Hepatocyte (in vitro differentiated cells): ENCODE measurements at regions not wholly inside any gene's neighbourhood (a gene's known extent, or its start where the extent isn't known, plus 50 kb on each side); places are given as distances from the start of the nearest gene placed in this dataset.
"Not testable (repeated sequence)": the region's sequence is repeated elsewhere in the genome, so short reads cannot be mapped to it uniquely, and the experiment has no call there.

Experiments used
- DNase-seq: peaks from one replicate; pipeline ENCODE4 v3.0.0-alpha.2; 2016; ENCODE audit warnings: low spot score
- H2AFZ ChIP-seq: fragments of 200-600 bp; sonication (generic); 2 replicates; pipeline ENCODE4 v1.6.0; 2016; ENCODE audit warnings: antibody characterized with exemption, mild to moderate bottlenecking
- H3K27ac ChIP-seq: fragments of 200-600 bp; sonication (generic); 2 replicates; pipeline ENCODE4 v1.5.1; 2016; ENCODE audit warnings: mild to moderate bottlenecking
- H3K27me3 ChIP-seq: fragments of 200-600 bp; sonication (generic); 2 replicates; pipeline ENCODE4 v1.6.1; 2016
- H3K36me3 ChIP-seq: fragments of 200-600 bp; sonication (generic); replicated peaks from 2 replicates; pipeline ENCODE4 v1.5.1; 2016; ENCODE audit warnings: low read depth; ENCODE audit not compliant: insufficient read depth
- H3K4me1 ChIP-seq: fragments of 200-600 bp; sonication (generic); 2 replicates; pipeline ENCODE4 v1.5.1; 2016; ENCODE audit warnings: mild to moderate bottlenecking, moderate library complexity; ENCODE audit not compliant: insufficient read depth
- H3K4me2 ChIP-seq: fragments of 200-600 bp; sonication (generic); 2 replicates; pipeline ENCODE4 v1.6.0; 2016
- H3K4me3 ChIP-seq: fragments of 200-600 bp; sonication (generic); 2 replicates; pipeline ENCODE4 v1.5.1; 2016; ENCODE audit warnings: mild to moderate bottlenecking
- H3K79me2 ChIP-seq: fragments of 200-600 bp; sonication (generic); 2 replicates; pipeline ENCODE4 v1.6.0; 2017; ENCODE audit warnings: mild to moderate bottlenecking
- H3K9me2 ChIP-seq: fragments of 200-600 bp; sonication (generic); replicated peaks from 2 replicates; pipeline ENCODE4 v1.6.0; 2017; ENCODE audit warnings: mild to moderate bottlenecking; ENCODE audit not compliant: insufficient read depth
- H3K9me3 ChIP-seq: fragments of 200-600 bp; sonication (generic); 2 replicates; pipeline ENCODE4 v1.5.1; 2016; ENCODE audit warnings: low read depth, mild to moderate bottlenecking
- H4K20me1 ChIP-seq: fragments of 200-600 bp; sonication (generic); 2 replicates; pipeline ENCODE4 v1.6.0; 2016; ENCODE audit warnings: mild to moderate bottlenecking; ENCODE audit not compliant: insufficient read depth, poor library complexity, severe bottlenecking
- CTCF ChIP-seq: fragments of 200-600 bp; sonication (generic); IDR thresholded peaks from 2 replicates; pipeline ENCODE4 v1.5.1; 2016; ENCODE audit warnings: antibody characterized with exemption, mild to moderate bottlenecking; ENCODE audit not compliant: poor library complexity
- WGBS: methylation state at CpG from one replicate; pipeline ENCODE4 v1.1.6; 2016; ENCODE audit warnings: low lambda C conversion rate; ENCODE audit errors: missing lambda C conversion rate; 5-methylcytosine and 5-hydroxymethylcytosine counted together

GRCh38 chr15:85196697-85197096, 183.7 kb upstream of the AKAP13 start:
- H3K4me1 ChIP-seq, H3K9me3 ChIP-seq, H3K9me2 ChIP-seq, H3K27me3 ChIP-seq, DNase-seq, H3K79me2 ChIP-seq, H2AFZ ChIP-seq, H3K4me2 ChIP-seq, H4K20me1 ChIP-seq, H3K27ac ChIP-seq, H3K36me3 ChIP-seq, H3K4me3 ChIP-seq: not testable (repeated sequence)
- WGBS = 79% methylated on average over 3 of the region's 5 CpGs

- H4K20me1 ChIP-seq, H3K4me3 ChIP-seq, H3K4me2 ChIP-seq, H3K4me1 ChIP-seq, H3K27ac ChIP-seq, H3K79me2 ChIP-seq, H3K27me3 ChIP-seq, DNase-seq, H3K36me3 ChIP-seq, H3K9me2 ChIP-seq, H3K9me3 ChIP-seq, H2AFZ ChIP-seq: not testable (repeated sequence)
- no CpG with 5 or more reads among the region's 5 CpGs for WGBS
Observed at GRCh38 chr15:85197582-85197981, 182.8 kb upstream of the AKAP13 start.

GRCh38 chr15:85198432-85198831, 182.0 kb upstream of the AKAP13 start:
- H3K36me3 ChIP-seq, DNase-seq, H3K79me2 ChIP-seq, H2AFZ ChIP-seq, H3K4me2 ChIP-seq, H3K9me3 ChIP-seq, H3K27ac ChIP-seq, H3K9me2 ChIP-seq, H3K4me1 ChIP-seq, H3K4me3 ChIP-seq, H3K27me3 ChIP-seq, H4K20me1 ChIP-seq: not testable (repeated sequence)
- no CpG with 5 or more reads among the region's 13 CpGs for WGBS

GRCh38 chr15:85200215-85200614, 180.2 kb upstream of the AKAP13 start:
- H3K4me1 ChIP-seq, H3K36me3 ChIP-seq, H2AFZ ChIP-seq, H3K4me2 ChIP-seq, H3K9me3 ChIP-seq, DNase-seq, H3K79me2 ChIP-seq, H3K4me3 ChIP-seq, H3K27ac ChIP-seq, H3K9me2 ChIP-seq, H3K27me3 ChIP-seq, H4K20me1 ChIP-seq: not testable (repeated sequence)
- no CpG with 5 or more reads among the region's 9 CpGs for WGBS
- TF ChIP-seq CTCF = peak; percentile 10

GRCh38 chr15:85201118-85201793, 179.1 kb upstream of the AKAP13 start:
- H3K9me3 ChIP-seq, H3K4me3 ChIP-seq, H3K9me2 ChIP-seq, H2AFZ ChIP-seq, H3K27me3 ChIP-seq, H3K4me2 ChIP-seq, H3K36me3 ChIP-seq, H3K79me2 ChIP-seq, H3K27ac ChIP-seq, H3K4me1 ChIP-seq, DNase-seq, H4K20me1 ChIP-seq: not testable (repeated sequence)
- WGBS = 73% methylated on average over 6 of the region's 16 CpGs

- H3K79me2 ChIP-seq, H3K9me3 ChIP-seq, H3K36me3 ChIP-seq, H3K27me3 ChIP-seq, H3K4me1 ChIP-seq, H3K27ac ChIP-seq, H3K4me2 ChIP-seq, H2AFZ ChIP-seq, H3K4me3 ChIP-seq, DNase-seq, H4K20me1 ChIP-seq, H3K9me2 ChIP-seq: not testable (repeated sequence)
- no CpG with 5 or more reads among the region's 16 CpGs for WGBS
Observed at GRCh38 chr15:85204481-85204880, 175.9 kb upstream of the AKAP13 start.

- WGBS = under 1% methylated on average over 49 of the region's 62 CpGs
- peak overlapping the region; percentile 29 for H3K4me3 ChIP-seq
Observed at GRCh38 chr15:85233791-85234325, 146.5 kb upstream of the AKAP13 start.

GRCh38 chr15:85234450-85235196, 145.8 kb upstream of the AKAP13 start:
- H3K4me2 ChIP-seq = peak overlapping the region; percentile 69
- WGBS = no CpG with 5 or more reads among the region's 55 CpGs
- H3K27me3 ChIP-seq, H4K20me1 ChIP-seq, H3K9me3 ChIP-seq, H3K27ac ChIP-seq, H2AFZ ChIP-seq, DNase-seq, H3K4me3 ChIP-seq, H3K9me2 ChIP-seq, H3K79me2 ChIP-seq, H3K36me3 ChIP-seq, H3K4me1 ChIP-seq: not testable (repeated sequence)

More at GRCh38 chr15:85233791-85234325, 146.5 kb upstream of the AKAP13 start:
- H3K27me3 ChIP-seq, H3K9me2 ChIP-seq, H3K4me1 ChIP-seq, H3K36me3 ChIP-seq, DNase-seq, H3K79me2 ChIP-seq, H3K27ac ChIP-seq, H3K9me3 ChIP-seq, H4K20me1 ChIP-seq: not testable (repeated sequence)
- H2AFZ ChIP-seq = peak overlapping the region; percentile 35
- H3K4me2 ChIP-seq = peak overlapping the region; percentile 73
